Adrenal gland (tissue), 5 donors: ENCODE measurements at regions not wholly inside any gene's neighbourhood (a gene's known extent, or its start where the extent isn't known, plus 50 kb on each side); places are given as distances from the start of the nearest gene placed in this dataset.

Experiments
- CTCF ChIP-seq, 6 experiments: fragments of 450-650 bp in 4 of 6; fragments of 200-600 bp in 2 of 6; sonication (generic) in 1 of 6; IDR thresholded peaks; 1 replicate in 5 of 6; 2 replicates in 1 of 6; pipeline versions ENCODE4 v1.5.1 to v1.8.0; 2016 to 2021; ENCODE audit warnings: antibody characterized with exemption in 6 of 6, mild to moderate bottlenecking in 2 of 6, moderate library complexity in 1 of 6
- POLR2A ChIP-seq, 2 donors: fragments of 450-650 bp; IDR thresholded peaks; one replicate each; pipeline ENCODE4 v1.6.1; 2017; ENCODE audit warnings: antibody characterized with exemption in 2 of 2, mild to moderate bottlenecking in 2 of 2, moderate library complexity in 1 of 2
- donor health status: DM: no; HTN: no; CAD: no.

GRCh38 chr10:91159254-91159783 lies 61.1 kb upstream of the PCGF5 start:
- TF ChIP-seq CTCF (IDR thresholded peaks at IDR 0.05) (no peak), POLR2A (IDR thresholded peaks at IDR 0.05) (no peak)
